ENCODE measurements at regions not wholly inside any gene's neighbourhood (a gene's known extent, or its start where the extent isn't known, plus 50 kb on each side); places are given as distances from the start of the nearest gene placed in this dataset.
"Not testable (repeated sequence)": the region's sequence is repeated elsewhere in the genome, so short reads cannot be mapped to it uniquely, and the experiment has no call there.

- DNase-seq (ENCODE audit: low read depth), result no peak
Observed at GRCh38 chr2:236830926-236831325, 254.8 kb upstream of the COPS8 start.

- no peak for DNase-seq (ENCODE audit: low read depth)
Observed at GRCh38 chr2:236831698-236832097, 254.0 kb upstream of the COPS8 start.

DNA sequence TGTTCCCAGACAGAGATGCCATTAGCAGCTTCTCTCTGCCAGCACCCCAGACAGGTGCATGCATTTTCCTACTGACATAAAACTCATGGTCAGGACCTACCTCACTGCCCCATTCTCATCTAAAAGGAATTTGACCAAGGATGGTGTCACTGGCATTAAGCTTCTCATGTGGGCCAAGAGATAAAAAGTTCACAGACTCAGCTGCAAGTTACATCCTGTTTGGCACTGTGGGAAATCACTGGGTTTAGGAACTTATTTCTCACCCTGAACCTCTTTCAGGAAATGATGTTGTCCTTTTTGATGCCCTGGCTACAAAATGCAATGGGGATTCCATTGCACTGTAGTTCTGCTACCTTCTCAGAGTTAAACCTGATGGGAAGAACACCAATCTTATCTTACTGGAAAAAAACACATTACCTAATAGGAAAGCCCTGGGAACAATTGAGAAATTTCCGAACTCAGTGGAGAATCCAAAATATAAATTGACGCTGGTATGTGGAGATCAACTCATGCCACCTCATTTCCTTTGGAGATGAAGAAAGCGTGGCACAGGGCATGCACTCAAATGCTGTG is 252.1 kb upstream of the COPS8 start:
- DNase-seq (ENCODE audit: low read depth), result no peak

DNA sequence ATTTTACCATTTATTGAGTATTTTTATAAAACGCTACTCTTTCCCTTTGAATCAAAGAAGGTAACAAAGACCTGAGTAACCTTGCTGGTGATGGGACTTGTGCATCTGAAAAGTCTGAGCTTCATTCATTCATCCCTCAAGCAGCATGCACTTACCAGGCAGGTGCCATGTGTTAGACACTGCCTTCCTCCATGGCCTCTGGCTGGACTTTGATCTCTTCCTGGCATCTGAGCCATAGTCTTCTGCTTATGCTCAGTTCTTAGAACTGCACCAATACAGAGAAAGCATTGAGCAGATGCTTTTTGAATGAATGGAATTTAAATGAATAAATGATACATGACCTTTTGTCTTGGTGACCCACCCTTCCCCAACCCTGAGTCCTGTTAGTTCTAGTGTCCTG is 251.4 kb upstream of the COPS8 start:
- DNase-seq (ENCODE audit: low read depth), result no peak

DNA sequence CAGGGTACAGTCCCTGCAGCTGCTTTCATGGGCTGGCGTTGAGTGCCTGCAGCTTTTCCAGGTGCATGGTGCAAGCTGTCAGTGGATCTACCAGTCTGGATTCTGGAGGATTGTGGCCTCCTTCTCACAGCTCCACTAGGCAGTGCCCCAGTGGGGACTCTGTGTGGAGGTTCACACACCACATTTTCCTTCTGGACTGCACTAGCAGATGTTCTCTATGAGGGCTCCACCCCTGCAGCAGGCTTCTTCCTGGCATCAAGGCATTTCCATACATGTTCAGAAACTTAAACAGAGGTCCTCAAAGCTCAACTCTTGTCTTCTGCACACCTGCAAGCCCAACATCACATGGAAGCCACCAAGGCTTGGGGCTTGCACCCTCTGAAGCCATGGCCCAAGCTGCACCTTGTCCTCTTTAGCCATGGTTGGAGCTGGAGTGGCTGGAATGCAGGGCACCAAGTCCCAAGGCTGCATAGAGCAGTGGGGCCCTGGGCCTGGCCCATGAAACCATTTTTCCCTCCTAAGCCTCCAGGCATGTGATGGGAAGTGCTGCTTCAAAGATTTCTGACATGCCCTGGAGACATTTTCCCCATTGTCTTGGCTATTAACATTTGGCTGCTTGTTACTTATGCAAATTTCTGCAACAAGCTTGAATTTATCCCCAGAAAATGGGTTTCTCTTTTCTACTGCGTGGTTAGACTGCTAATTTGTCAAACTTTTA is 250.2 kb upstream of the COPS8 start:
- no peak for DNase-seq (ENCODE audit: low read depth)

DNA sequence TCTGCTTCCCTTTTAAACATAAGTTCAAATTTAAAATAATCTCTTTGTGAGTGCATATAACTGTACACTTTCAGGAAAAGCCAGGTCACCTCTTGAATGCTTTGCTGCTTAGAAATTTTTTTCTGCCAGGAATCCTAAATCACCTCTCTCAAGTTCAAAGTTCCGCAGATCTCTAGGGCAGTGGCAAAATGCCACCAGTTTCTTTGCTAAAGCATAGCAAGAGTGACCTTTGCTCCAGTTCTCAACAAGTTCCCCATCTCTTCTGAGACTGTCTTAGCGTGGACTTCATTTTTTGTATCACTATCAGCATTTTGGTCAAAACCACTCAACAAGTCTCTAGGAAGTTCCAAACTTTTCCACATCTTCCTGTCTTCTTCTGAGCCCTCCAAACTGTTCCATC is 249.7 kb upstream of the COPS8 start:
- not testable (repeated sequence) for DNase-seq (ENCODE audit: low read depth)

DNA sequence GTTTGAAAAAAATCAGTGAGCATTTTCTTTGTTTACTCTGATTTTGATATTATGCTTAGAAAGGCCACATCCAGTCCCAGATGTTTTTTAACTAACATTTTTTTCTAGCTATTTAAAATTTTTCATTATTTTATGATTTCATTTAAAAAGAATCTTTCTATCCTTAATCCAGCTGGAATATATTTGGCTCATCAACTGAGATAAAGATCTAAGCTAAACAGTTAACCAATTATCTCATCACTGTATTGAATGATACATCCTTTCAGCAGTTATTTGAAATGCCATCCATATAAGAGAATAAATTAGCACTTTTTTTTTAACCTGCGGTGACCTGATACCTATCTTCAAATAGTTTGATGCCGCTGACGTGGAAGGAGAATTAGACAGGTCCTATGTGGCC is 245.5 kb upstream of the COPS8 start:
- no peak for DNase-seq (ENCODE audit: low read depth)

DNA sequence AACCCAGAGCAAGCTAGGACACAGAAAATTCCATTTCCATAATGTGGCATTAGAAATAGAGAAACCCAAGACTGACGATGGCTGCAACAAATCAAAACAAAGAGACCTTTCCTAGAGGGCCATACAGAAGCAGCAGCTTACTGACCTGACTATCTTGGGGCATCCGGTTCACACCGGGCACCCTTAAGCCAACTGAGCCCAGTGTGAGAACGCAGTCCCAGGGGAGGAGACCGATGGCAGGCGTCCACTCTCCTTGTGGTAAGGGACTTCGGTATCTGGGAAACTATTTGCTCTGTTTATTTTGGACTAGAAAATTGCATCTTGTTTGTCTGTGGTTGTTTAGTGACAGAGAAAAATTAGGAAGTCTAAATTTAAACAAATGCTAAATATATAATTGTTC is 244.8 kb upstream of the COPS8 start:
- DNase-seq (ENCODE audit: low read depth), result no peak

DNA sequence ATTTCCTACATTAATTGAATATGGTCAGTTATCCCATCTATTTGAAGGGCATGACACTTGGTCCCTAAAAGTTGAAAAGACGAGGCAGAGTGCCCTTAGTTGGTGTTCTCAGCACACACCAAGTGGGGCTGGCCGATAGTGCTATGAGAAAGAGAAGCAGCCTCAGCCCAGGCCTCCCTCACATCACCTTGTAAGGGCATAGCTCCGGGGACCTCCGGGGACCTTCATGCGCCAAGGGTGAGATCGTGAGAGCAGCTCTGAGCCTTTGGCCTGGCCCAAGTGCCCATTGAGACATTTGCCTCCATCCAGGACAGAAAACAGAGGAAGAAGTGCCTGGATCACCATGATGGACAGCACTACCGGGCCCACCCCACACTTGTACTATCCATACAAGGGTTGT is 244.3 kb upstream of the COPS8 start:
- DNase-seq (ENCODE audit: low read depth), result no peak

DNA sequence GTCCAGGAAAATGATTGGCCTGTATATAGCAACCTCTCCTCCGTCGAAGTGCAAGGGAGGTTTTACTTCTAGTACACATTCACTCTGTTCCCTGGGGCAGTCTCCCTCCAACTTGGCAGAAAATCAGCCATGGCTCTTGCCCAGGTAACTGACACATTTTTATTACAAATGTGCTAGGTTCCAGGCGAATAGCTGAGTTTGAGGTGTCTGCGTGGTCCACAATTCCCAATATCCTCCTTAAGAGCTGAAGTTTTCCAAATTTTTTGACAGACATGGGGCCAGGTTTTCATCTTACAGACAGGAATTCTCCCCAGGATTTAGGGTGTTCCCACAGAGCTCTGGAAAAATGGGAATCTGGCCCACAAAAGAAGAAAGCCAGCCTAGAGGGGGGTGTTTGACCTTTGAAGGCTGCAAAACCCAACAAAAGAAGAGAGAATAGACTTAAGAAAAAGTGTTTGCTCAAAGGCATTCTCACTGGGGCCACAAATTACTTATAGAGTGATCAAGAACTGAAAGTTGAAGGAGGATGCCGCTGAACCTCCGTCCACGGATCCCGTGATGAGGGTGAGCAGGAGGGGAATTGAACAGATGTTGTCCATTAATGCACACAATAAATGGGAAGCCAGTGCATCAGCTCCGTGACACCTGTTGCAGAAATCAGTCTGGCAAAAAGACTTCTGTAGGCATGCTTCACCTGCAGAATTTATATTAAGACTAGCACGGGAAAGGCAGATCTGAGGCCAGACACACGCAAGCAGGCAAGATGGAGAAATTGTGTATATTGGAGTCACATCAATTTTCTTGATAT is 242.3 kb upstream of the COPS8 start:
- no peak for DNase-seq (ENCODE audit: low read depth)

GRCh38 chr2:236844711-236845110 is 241.0 kb upstream of the COPS8 start:
- DNase-seq (ENCODE audit: low read depth), result no peak

- no peak for DNase-seq (ENCODE audit: low read depth)
Observed at GRCh38 chr2:236847023-236847422, 238.7 kb upstream of the COPS8 start.

DNA sequence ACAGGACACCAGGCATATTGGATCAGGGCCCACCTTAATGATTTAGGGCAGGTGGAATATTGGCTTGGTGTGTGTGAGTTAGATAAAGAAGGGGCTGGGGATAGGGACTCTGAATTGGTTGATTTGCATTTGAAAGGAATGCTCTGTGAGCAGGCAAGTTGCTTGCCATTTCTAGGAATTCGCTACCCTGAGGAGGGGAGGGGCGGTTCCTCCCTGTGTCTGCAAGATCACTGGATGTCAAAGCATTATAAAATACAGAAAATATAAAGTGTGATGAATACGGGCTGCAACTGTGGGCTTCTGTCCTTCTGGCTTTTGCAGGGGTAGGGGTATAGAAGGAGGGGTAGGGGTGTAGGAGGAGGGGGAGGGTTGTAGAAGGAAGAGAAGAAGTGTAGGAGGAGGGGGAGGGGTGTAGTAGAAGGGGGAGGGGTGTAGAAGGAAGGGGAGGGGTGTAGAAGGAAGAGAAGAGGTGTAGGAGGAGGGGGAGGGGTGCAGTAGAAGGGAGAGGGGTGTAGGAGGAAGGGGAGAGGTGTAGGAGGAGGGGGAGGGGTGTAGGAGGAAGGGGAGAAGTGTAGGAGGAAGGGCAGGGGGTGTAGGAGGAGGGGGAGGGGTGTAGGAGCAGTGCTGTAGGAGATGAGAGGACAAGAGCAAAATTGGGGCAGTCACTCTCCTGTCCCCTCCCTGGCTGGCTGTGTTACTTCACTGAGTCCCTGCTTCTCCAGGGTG is 238.0 kb upstream of the COPS8 start:
- DNase-seq (ENCODE audit: low read depth), result no peak

- DNase-seq (ENCODE audit: low read depth), result no peak
Observed at GRCh38 chr2:236848501-236848900, 237.2 kb upstream of the COPS8 start.

DNA sequence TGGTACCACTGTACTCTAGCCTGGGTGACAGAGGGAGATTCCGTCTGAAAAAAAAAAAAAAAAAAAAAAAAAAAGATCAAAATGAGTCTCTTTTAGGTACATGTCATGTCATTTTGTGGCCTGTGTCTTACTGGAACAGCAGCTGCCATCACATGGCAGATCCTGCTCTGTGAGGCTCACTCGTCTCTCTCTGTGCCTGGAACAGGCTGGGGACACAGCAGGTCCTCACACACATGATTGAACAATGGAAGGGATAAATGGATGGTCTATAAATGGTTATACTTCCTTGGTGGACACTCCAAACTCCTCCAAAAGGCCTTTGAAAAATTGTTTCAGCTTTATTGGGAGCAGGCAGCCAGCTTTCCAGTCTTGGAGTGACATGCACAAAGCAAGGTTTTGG is 236.2 kb upstream of the COPS8 start:
- no peak for DNase-seq (ENCODE audit: low read depth)

GRCh38 chr2:236849940-236850339 is 235.7 kb upstream of the COPS8 start:
- no peak for DNase-seq (ENCODE audit: low read depth)

DNA sequence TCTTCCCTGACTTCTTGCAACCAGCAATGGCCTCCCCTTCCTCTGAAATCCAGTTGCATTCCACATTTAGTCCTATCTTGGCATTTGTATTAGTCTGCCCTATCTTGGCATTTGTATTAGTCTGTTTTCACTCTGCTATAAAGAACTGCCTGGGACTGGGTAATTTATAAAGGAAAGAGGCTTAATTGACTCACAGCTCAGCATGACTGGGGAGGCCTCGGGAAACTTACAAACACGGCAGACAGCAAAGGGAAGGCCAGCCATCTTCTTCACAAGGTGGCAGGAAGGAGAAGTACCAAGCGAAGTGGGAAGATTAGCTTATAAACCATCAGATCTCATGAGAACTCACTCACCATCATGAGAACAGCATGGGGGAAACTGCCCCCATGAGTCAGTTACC is 234.5 kb upstream of the COPS8 start:
- no peak for DNase-seq (ENCODE audit: low read depth)

- no peak for DNase-seq (ENCODE audit: low read depth)
Observed at GRCh38 chr2:236852100-236852976, 233.4 kb upstream of the COPS8 start.

- no peak for DNase-seq (ENCODE audit: low read depth)
Observed at GRCh38 chr2:236852977-236853374, 232.7 kb upstream of the COPS8 start.

GRCh38 chr2:236853585-236854051 is 232.1 kb upstream of the COPS8 start:
- no peak for DNase-seq (ENCODE audit: low read depth)

DNA sequence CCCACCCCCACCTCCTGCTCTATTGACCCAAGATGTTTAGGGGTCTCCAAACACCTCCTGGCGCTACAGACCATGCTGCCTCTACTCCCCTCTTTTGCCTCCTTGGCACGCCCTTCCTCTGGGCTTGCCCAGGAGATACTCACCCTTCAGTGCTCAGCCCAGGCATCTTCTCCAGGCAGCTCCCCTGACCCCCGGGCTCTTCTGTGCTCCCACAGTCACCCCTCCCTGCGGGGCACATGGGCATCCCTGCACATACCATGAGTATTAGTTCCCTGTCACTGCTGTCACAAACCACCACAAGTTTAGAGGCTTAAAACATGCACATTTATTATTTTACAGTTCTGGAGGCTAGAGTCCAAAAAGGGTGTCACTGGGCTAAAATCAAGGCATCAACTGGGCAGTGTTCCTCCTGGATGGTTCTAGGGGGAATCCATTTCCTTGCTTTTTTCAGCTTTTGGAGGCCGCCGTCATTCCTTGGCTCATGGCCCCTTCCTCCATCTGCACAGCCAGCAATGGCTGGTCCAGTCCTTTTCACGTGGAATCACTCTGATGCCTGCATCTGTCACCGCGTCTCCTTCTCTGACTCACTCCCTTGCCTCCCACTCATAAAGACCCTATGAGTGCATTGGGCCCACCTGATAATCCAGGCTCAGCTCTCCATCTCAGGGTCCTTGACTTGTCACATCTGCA is 230.4 kb upstream of the COPS8 start:
- DNase-seq (ENCODE audit: low read depth), result no peak

All from stimulated activated CD8-positive, alpha-beta memory T cell treated with anti-CD3 and anti-CD28 coated beads, Interleukin-4, amount 100 ng/mL, for 24 hours (primary cell).